Natural killer cell treated with Interleukin-12 subunit alpha and Interleukin-12 subunit beta and Interleukin-15 and Interleukin-18, amount 100 ng/mL, for 72 hours (primary cell): ENCODE measurements at regions not wholly inside any gene's neighbourhood (a gene's known extent, or its start where the extent isn't known, plus 50 kb on each side); places are given as distances from the start of the nearest gene placed in this dataset.

ENCODE experiments used
- ATAC-seq, 2 donors: fragments of 150-1000 bp; cut with Tn5 transposase in 1 of 2; sonication (Bioruptor Pico), chemical (Tn5 transposase) in 1 of 2; 2 replicates each; pipeline ENCODE4 v1.10.0; 2021
- DNase-seq: peaks from one replicate; pipeline ENCODE4 v3.0.0; 2022; ENCODE audit warnings: low spot score
- H3K27ac Mint-ChIP-seq, 2 donors: 1 replicate in 1 of 2; 2 replicates in 1 of 2; pipeline ENCODE4 v1.8.0; 2022; ENCODE audit warnings: mixed read lengths in 2 of 2, mild to moderate bottlenecking in 1 of 2, moderate library complexity in 1 of 2
- H3K27me3 Mint-ChIP-seq, 2 donors: 1 replicate in 1 of 2; 2 replicates in 1 of 2; pipeline ENCODE4 v1.8.0; 2022; ENCODE audit warnings: mixed read lengths in 2 of 2
- H3K36me3 Mint-ChIP-seq: one replicate; pipeline ENCODE4 v1.8.0; 2022; ENCODE audit warnings: mixed read lengths
- H3K4me1 Mint-ChIP-seq, 2 donors: 1 replicate in 1 of 2; 2 replicates in 1 of 2; pipeline ENCODE4 v1.8.0; 2022; ENCODE audit warnings: low read depth in 2 of 2, mixed read lengths in 2 of 2, mild to moderate bottlenecking in 1 of 2
- H3K4me3 Mint-ChIP-seq: one replicate; pipeline ENCODE4 v1.8.0; 2022; ENCODE audit warnings: mixed read lengths
- H3K9me3 Mint-ChIP-seq: 2 replicates; pipeline ENCODE4 v1.8.0; 2022; ENCODE audit warnings: mixed read lengths

GRCh38 chr10:45180946-45181875, 134.2 kb downstream of the OR13A1 start:
- H3K4me1 Mint-ChIP-seq, result no peaks in the 10 kb centered on the region
- no peak for DNase-seq
- H3K36me3 Mint-ChIP-seq, result no peaks in the 10 kb centered on the region
- peaks cover 0 to 8% of the 10 kb centered on the region in 2 donors for H3K27me3 Mint-ChIP-seq
- ATAC-seq, result no peak
- H3K9me3 Mint-ChIP-seq, result no peaks in the 10 kb centered on the region
- H3K27ac Mint-ChIP-seq, result no peak overlapping the region
- no peak overlapping the region for H3K4me3 Mint-ChIP-seq

DNA sequence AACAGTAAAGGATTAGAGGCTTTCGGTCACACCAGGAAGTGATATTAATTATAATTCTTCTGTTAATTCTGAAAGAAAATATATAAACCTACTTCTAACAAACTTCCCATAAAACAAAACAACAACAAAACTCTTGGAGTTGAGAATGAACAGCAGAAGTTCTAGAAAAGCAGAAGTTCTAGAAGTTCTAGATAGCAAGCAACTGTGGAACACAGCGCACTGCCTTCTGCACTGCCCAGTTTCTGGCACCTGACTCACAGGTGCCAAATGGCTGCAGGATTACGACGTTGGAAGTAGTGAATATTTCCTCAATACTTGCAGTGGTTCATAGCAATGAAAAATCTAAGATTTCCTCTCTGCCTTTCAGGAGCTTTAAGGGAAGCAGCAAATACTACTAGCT, 132.2 kb downstream of the OR13A1 start:
- Mint-ChIP-seq H3K36me3 (no peaks in the 10 kb centered on the region), H3K9me3 (no peaks in the 10 kb centered on the region), H3K4me3 (no peak overlapping the region), H3K27me3 (no peaks in the 10 kb centered on the region), H3K27ac (no peak overlapping the region), H3K4me1 (no peaks in the 10 kb centered on the region)
- ATAC-seq, result no peak
- no peak for DNase-seq

DNA sequence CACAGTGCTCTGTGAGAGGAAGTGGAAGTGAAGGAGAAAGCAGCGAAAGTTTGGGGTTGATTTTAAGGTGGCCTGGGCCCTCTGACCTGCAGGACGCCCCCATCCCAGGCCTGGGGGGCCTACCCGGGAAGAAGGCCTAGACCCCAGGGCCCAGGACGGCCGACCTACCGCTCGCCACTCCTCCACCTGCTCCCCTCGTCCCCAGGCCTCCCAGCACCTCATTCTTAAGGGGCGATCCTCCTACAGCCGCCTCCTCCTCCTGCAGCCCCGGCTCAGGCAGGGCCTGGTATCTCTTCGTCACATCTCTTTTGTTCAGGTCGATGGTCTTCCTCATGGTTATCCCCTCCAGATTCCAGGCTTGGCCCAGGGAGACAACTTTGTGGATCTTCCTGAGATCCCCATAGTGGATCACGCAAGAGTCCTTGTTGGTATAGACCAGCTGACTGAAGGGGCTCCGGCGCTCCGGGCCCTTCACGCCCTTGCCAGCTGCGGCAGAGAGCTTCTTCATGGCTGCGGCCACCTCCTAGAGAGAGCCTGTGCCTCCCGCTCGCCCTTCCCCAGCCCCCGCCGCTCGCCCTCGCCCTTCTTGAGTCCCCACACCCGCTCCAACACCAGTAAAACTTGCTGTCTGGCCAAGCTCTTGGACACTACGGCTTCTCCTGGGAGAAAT, 117.5 kb downstream of the OR13A1 start:
- Mint-ChIP-seq H3K27me3 (peaks cover 0 to 5% of the 10 kb centered on the region in 2 donors), H3K9me3 (no peaks in the 10 kb centered on the region), H3K4me3 (no peak overlapping the region), H3K4me1 (peaks cover 0 to 2% of the 10 kb centered on the region in 2 donors), H3K36me3 (no peaks in the 10 kb centered on the region), H3K27ac (no peak overlapping the region)
- DNase-seq, result no peak
- ATAC-seq, result no peak

GRCh38 chr10:45198486-45199204, 116.8 kb downstream of the OR13A1 start:
- Mint-ChIP-seq H3K4me3 (no peak overlapping the region), H3K27me3 (peaks cover 0 to 5% of the 10 kb centered on the region in 2 donors), H3K27ac (no peak overlapping the region), H3K36me3 (no peaks in the 10 kb centered on the region), H3K9me3 (no peaks in the 10 kb centered on the region), H3K4me1 (peaks cover 0 to 2% of the 10 kb centered on the region in 2 donors)
- ATAC-seq (peak; percentile 36 to 40), DNase-seq (no peak)

- no peak for DNase-seq
- Mint-ChIP-seq H3K4me3 (no peak overlapping the region), H3K9me3 (no peaks in the 10 kb centered on the region), H3K27ac (no peak overlapping the region), H3K27me3 (peaks cover 5 to 10% of the 10 kb centered on the region in 2 donors), H3K4me1 (peaks cover 0 to 2% of the 10 kb centered on the region in 2 donors), H3K36me3 (no peaks in the 10 kb centered on the region)
- peak; percentile 24 to 48 for ATAC-seq
Observed at GRCh38 chr10:45199205-45199740, 116.1 kb downstream of the OR13A1 start.

DNA sequence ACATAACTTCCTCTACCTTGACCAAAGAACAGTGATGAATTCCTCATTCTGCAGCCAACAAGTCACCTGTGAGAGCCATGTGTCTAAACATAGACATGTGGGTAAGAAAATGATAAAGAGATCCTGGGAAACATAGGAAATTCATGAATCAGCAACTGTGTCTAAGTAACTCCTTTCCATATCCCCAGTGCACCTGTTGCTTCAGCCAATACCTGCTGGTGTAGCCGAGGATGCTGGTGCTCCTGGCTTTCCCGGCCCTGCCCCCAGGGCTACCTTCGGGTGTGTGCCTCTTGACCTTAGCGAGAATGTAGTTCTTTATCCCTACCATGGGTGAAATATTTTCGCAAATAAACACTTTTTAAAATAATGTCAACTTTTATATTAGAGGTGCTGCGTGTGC, 114.1 kb downstream of the OR13A1 start:
- Mint-ChIP-seq H3K36me3 (no peaks in the 10 kb centered on the region), H3K27ac (no peak overlapping the region), H3K27me3 (peaks cover 12 to 14% of the 10 kb centered on the region in 2 donors), H3K9me3 (no peaks in the 10 kb centered on the region), H3K4me3 (no peak overlapping the region), H3K4me1 (peaks cover 0 to 2% of the 10 kb centered on the region in 2 donors)
- DNase-seq (no peak), ATAC-seq (no peak)

DNA sequence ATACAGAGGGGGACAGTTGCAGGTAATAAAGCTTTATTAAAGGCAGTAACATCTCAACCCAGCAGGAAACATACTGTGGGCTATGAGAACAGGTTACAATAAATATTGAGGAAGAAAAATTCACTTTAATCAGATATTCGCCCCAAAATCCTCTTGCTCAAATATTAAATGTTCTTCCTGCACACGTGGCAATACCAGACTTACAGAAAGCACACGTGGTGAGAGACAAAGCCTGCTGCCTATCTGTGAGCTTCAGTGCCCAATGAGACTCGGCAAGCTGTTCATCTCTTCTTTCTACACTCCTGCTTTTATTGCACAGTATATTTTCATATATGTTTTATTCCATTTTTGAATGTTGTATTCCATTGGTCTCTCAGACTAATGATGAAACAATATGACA, 113.2 kb downstream of the OR13A1 start:
- ATAC-seq, result no peak

DNA sequence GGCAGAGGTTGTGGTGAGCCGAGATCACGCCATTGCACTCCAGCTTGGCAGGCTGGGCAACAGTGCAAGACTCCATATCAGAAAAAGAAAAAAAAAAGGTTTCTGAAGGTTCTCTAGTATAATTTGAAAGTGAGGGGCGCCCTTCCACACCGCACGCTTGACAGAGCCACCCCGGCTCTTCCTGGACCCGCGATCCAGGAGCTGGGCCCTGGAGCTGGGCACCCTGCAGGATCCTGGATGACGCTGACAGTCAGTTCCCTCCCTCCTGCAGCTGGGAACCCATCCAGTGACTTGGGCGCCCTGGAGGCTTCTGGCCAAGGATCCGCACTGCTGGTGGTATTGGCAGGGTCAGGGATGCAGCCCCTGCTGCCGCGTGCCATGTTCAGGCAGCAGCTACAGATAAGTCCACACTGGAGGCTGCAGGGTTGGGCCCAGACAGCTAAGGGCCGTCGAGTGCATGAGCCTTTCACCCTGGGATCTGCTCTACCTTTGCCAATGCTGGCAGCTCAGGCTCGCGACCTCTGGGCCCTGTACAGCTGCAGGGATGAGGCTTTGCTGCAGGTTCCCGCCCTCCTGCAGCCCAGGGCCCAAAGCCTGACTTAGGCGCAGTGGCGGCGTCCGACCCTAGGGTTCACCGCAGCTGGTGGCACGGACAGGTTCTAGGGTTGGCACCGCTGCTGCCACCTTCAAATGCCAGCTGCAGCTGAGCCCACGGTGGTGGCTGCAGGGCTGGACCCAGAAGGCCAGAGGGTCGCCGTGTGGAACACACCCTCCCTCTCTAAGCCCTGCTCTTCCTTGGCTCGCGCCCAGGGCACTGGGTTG, 110.2 kb downstream of the OR13A1 start:
- Mint-ChIP-seq H3K4me3 (no peak overlapping the region), H3K36me3 (peaks cover 7% of the 10 kb centered on the region), H3K9me3 (peaks cover 3% of the 10 kb centered on the region), H3K27ac (no peak overlapping the region), H3K4me1 (no peaks in the 10 kb centered on the region), H3K27me3 (peaks cover 36 to 46% of the 10 kb centered on the region in 2 donors)
- DNase-seq, result no peak
- peak; percentile 9 to 36 for ATAC-seq

More for the DNA sequence above, 113.2 kb downstream of the OR13A1 start:
- Mint-ChIP-seq H3K27ac (no peak overlapping the region), H3K27me3 (peaks cover 15 to 21% of the 10 kb centered on the region in 2 donors), H3K4me3 (no peak overlapping the region), H3K4me1 (peaks cover 0 to 2% of the 10 kb centered on the region in 2 donors), H3K9me3 (no peaks in the 10 kb centered on the region), H3K36me3 (no peaks in the 10 kb centered on the region)
- no peak for DNase-seq

DNA sequence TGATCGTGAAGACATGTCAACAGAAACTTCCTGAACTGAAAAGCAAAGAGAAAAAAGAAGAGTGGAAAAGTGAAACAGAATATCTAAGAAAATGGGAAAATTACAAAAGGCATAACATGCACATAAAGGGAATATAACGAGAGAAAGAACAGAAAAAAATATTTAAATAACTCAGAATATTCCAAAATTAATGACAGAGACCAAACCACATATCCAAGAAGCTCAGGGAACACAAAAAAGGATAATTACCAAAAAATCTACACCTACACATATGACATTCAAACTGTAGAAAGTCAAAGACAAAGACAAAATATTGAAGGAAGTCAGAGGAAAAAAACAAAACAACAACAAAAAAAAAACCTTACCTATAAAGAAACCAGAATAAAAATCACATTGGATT, 105.5 kb downstream of the OR13A1 start:
- DNase-seq (no peak), ATAC-seq (no peak)
- H3K4me1 Mint-ChIP-seq, result no peaks in the 10 kb centered on the region

DNA sequence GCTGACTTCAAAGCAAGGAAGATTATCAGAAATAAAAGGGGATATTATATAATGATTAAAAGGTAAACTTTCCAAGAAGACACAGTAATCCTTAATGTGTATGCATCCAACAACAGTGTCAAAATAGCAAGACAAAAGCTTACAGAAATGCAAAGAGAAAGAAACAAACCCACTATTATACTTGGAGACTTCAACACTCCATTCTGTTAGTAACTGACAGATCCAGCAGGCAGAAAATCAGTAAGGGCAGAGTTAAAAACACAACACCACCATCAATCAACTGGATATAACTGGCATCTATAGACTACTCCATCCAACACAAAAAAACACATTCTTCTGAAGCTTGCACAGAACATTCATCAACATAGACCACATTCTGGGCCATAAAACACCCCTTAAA, 103.8 kb downstream of the OR13A1 start:
- Mint-ChIP-seq H3K27me3 (peaks cover 32 to 39% of the 10 kb centered on the region in 2 donors), H3K4me1 (no peaks in the 10 kb centered on the region), H3K4me3 (no peak overlapping the region), H3K27ac (no peak overlapping the region), H3K36me3 (peaks cover 7% of the 10 kb centered on the region), H3K9me3 (peaks cover 3% of the 10 kb centered on the region)
- DNase-seq, result no peak
- ATAC-seq, result no peak

More for the DNA sequence above, 105.5 kb downstream of the OR13A1 start:
- no peak overlapping the region for H3K4me3 Mint-ChIP-seq
- H3K27me3 Mint-ChIP-seq, result peaks cover 31 to 40% of the 10 kb centered on the region in 2 donors
- H3K36me3 Mint-ChIP-seq, result peaks cover 7% of the 10 kb centered on the region
- H3K9me3 Mint-ChIP-seq, result peaks cover 3% of the 10 kb centered on the region
- H3K27ac Mint-ChIP-seq, result no peak overlapping the region

GRCh38 chr10:45219416-45219815, 96.0 kb downstream of the OR13A1 start:
- ATAC-seq, result no peak
- H3K27ac Mint-ChIP-seq, result no peak overlapping the region
- H3K36me3 Mint-ChIP-seq, result no peaks in the 10 kb centered on the region
- H3K27me3 Mint-ChIP-seq, result peaks cover 5 to 6% of the 10 kb centered on the region in 2 donors
- no peaks in the 10 kb centered on the region for H3K4me1 Mint-ChIP-seq
- no peaks in the 10 kb centered on the region for H3K9me3 Mint-ChIP-seq
- no peak overlapping the region for H3K4me3 Mint-ChIP-seq
- no peak for DNase-seq

DNA sequence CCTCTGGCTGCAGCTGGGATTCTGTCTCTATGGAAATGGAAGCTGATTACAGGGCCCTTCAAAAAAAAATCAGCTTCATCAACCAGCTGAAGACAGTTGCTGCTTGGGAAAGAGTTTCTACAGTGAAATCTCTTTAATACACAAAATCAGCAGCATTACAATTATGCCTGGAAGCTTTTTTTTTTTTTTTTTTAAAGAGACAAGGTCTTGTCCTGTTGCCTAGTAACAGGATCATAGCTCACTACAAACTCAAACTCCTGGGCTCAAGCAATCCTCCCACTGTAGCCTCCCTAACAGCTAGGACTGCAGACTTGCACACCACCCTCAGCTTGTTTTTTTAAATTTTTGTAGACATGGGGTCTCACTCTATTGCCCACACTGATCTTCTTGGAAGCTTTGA, 94.5 kb downstream of the OR13A1 start:
- no peak for DNase-seq
- Mint-ChIP-seq H3K4me1 (no peaks in the 10 kb centered on the region), H3K27me3 (peaks cover 4 to 5% of the 10 kb centered on the region in 2 donors), H3K27ac (no peak overlapping the region), H3K4me3 (no peak overlapping the region), H3K36me3 (no peaks in the 10 kb centered on the region), H3K9me3 (no peaks in the 10 kb centered on the region)
- ATAC-seq, result no peak
